Right atrium auricular region (tissue), 2 donors: ENCODE measurements at regions not wholly inside any gene's neighbourhood (a gene's known extent, or its start where the extent isn't known, plus 50 kb on each side); places are given as distances from the start of the nearest gene placed in this dataset.

Experiments
- DNase-seq: peaks from one replicate; pipeline ENCODE4 v3.0.0-alpha.2; 2019; ENCODE audit warnings: low spot score
- H3K27ac ChIP-seq, 2 donors: fragments of 200-600 bp; sonication (generic); 1 replicate in 1 of 2; 2 replicates in 1 of 2; pipeline ENCODE4 v1.5.1; 2016 to 2019
- H3K27me3 ChIP-seq, 2 donors: fragments of 200-600 bp; sonication (generic); one replicate each; pipeline versions ENCODE4 v1.5.1 to v1.6.0; 2017 to 2019
- H3K36me3 ChIP-seq: fragments of 200-600 bp; sonication (generic); one replicate; pipeline ENCODE4 v1.5.1; 2016
- H3K4me1 ChIP-seq, 2 donors: fragments of 200-600 bp; sonication (generic); one replicate each; pipeline versions ENCODE4 v1.5.1 to v1.6.0; 2017 to 2019
- H3K4me3 ChIP-seq, 2 donors: fragments of 200-600 bp; sonication (generic); 1 replicate in 1 of 2; 2 replicates in 1 of 2; pipeline ENCODE4 v1.5.1; 2017 to 2019; ENCODE audit warnings: mild to moderate bottlenecking in 1 of 2, moderate library complexity in 1 of 2
- H3K9me3 ChIP-seq, 2 donors: fragments of 200-600 bp; sonication (generic); one replicate each; pipeline ENCODE4 v1.5.1; 2019
- TF ChIP-seq, protein P1 (sequence below), 2 donors: fragments of 200-600 bp; sonication (generic); IDR thresholded peaks; one replicate each; pipeline ENCODE4 v1.5.1; 2019; ENCODE audit warnings: antibody characterized with exemption in 2 of 2

DNA sequence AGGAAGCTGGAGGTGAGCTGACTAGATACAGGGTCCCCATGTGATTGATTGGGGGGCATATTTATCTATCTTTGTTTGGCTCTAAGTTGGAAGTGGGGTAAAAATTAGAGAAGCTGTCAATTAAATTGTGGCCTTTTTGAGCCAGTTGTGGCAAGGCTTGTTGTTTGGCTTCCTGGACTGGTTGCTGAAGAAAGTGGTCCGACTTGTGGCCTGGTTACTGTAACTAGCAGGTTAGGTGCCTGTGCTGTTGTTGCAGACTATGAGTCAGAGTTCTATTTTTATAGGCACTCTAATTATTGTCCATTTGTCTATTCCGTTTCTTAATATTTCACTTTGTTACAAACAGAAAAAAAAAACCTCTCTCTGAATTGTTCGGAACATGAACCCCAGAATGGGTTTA, 129.1 kb upstream of the CNTN6 start:
- Histone ChIP-seq H3K27me3 (no peaks in the 10 kb centered on the region), H3K4me3 (no peak overlapping the region), H3K36me3 (no peaks in the 10 kb centered on the region), H3K9me3 (no peaks in the 10 kb centered on the region), H3K27ac (no peak overlapping the region), H3K4me1 (no peaks in the 10 kb centered on the region)
- DNase-seq, result no peak
- TF ChIP-seq, protein P1, sequence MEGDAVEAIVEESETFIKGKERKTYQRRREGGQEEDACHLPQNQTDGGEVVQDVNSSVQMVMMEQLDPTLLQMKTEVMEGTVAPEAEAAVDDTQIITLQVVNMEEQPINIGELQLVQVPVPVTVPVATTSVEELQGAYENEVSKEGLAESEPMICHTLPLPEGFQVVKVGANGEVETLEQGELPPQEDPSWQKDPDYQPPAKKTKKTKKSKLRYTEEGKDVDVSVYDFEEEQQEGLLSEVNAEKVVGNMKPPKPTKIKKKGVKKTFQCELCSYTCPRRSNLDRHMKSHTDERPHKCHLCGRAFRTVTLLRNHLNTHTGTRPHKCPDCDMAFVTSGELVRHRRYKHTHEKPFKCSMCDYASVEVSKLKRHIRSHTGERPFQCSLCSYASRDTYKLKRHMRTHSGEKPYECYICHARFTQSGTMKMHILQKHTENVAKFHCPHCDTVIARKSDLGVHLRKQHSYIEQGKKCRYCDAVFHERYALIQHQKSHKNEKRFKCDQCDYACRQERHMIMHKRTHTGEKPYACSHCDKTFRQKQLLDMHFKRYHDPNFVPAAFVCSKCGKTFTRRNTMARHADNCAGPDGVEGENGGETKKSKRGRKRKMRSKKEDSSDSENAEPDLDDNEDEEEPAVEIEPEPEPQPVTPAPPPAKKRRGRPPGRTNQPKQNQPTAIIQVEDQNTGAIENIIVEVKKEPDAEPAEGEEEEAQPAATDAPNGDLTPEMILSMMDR (IDR thresholded peaks at IDR 0.05), result no peak

DNA sequence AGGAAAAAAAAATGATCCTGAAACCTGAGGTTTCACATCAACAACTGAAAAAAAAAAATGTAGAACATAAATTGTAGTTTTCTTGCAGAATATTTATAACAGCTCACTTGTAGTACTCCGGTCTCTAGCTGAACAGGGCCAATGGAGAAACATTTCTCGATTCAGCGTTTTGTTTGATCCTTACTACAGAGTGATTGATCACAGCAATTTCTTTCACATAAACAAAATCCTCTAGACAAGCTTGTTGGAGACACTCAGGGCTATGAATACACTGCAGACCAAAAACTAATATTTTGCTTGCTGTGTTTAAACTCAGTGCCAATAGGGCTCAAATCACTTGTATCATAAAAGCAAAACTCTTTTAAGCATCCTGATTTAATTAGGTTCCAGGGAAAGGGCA, 127.0 kb upstream of the CNTN6 start:
- DNase-seq, result no peak
- Histone ChIP-seq H3K27me3 (no peaks in the 10 kb centered on the region), H3K4me3 (no peak overlapping the region), H3K9me3 (no peaks in the 10 kb centered on the region), H3K27ac (no peak overlapping the region), H3K36me3 (no peaks in the 10 kb centered on the region), H3K4me1 (no peaks in the 10 kb centered on the region)
- TF ChIP-seq, protein P1 (IDR thresholded peaks at IDR 0.05), result no peak

DNA sequence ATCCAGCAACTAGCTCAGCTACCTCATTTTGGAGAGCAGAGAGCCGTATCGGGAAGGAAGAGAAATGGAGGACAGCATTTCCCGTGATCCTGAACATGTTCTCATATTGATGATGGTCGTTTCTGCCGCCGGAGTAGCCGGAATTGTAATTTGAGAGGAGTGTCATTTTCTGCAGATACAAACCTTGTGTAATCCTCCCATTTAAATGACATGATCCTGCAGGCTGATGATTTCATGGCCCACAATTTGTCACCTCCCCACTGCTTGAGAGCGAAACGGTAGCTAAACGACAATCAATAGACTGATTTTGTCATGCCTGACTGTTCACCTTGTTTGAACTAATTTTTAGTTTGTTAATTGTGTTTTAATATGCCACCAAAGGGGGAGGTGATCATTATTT, 126.5 kb upstream of the CNTN6 start:
- H3K4me1 ChIP-seq, result no peaks in the 10 kb centered on the region

DNA sequence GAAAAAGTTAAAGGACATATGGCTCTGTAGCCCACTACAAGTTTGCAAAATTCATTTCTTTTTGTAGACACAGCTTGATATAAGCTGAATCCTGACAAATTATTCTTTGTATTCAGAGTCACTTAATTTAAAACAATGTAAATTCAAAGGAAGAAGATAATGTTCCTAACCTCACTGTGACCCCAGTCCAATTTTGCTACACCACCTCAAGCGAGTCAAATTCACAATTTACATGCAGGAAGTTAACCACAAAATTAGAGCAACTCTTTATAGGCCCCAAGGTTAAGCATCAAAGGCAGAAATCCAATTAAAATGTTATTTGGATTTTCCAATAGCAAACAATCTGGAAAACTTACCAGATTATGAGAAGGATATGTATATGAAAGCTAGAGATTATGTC, 119.5 kb upstream of the CNTN6 start:
- Histone ChIP-seq H3K27ac (no peak overlapping the region), H3K36me3 (no peaks in the 10 kb centered on the region), H3K9me3 (peaks cover 0 to 17% of the 10 kb centered on the region in 2 donors), H3K27me3 (no peaks in the 10 kb centered on the region), H3K4me3 (no peak overlapping the region), H3K4me1 (no peaks in the 10 kb centered on the region)
- TF ChIP-seq, protein P1 (IDR thresholded peaks at IDR 0.05), result no peak
- no peak for DNase-seq

More for the DNA sequence above, 126.5 kb upstream of the CNTN6 start:
- Histone ChIP-seq H3K36me3 (no peaks in the 10 kb centered on the region), H3K9me3 (peaks cover 0 to 2% of the 10 kb centered on the region in 2 donors), H3K4me3 (no peak overlapping the region), H3K27ac (no peak overlapping the region), H3K27me3 (no peaks in the 10 kb centered on the region)
- no peak for DNase-seq
- TF ChIP-seq, protein P1 (IDR thresholded peaks at IDR 0.05), result no peak

DNA sequence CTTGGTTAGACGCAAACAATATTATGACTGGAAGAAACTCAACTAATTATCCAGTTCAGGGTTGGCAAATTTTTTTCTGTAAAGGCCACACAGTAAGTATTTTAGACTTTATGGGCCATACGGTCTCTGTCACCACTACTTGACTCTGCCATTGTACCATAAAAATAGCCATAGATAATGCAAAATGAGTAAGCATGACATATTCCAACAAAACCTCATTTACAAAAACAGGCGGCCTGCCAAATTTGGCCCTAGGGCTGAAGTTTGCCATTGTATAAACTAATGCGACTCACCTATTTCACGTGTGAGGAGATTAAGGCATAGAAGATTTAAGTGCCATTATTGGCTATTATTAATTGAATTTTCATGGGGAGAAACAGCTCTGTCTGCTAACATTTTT, 116.8 kb upstream of the CNTN6 start:
- Histone ChIP-seq H3K4me3 (no peak overlapping the region), H3K27ac (no peak overlapping the region), H3K27me3 (no peaks in the 10 kb centered on the region), H3K36me3 (no peaks in the 10 kb centered on the region), H3K9me3 (peaks cover 0 to 17% of the 10 kb centered on the region in 2 donors), H3K4me1 (no peaks in the 10 kb centered on the region)
- no peak for DNase-seq
- TF ChIP-seq, protein P1 (IDR thresholded peaks at IDR 0.05), result no peak

DNA sequence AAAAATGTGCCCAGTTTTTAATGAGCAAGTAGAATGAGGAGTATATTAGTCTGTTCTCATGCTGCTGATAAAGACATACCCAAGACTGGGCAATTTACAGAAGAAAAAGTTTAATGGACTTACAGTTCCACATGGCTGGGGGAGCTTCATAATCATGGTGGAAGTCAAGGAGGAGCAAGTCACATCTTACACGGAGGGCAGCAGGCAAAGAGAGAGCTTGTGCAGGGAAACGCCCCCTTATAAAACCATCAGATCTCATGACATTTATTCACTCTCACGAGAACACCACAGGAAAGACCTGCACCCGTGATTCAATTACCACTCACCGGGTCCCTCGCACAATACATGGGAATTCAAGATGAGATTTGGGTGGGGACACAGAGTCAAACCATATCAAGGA, 111.7 kb upstream of the CNTN6 start:
- TF ChIP-seq, protein P1 (IDR thresholded peaks at IDR 0.05), result no peak
- no peak overlapping the region for H3K27ac ChIP-seq
- H3K4me1 ChIP-seq, result no peaks in the 10 kb centered on the region
- H3K27me3 ChIP-seq, result no peaks in the 10 kb centered on the region
- no peaks in the 10 kb centered on the region for H3K9me3 ChIP-seq
- H3K36me3 ChIP-seq, result no peaks in the 10 kb centered on the region
- DNase-seq, result no peak
- no peak overlapping the region for H3K4me3 ChIP-seq
